SK-N-SH treated with all-trans-retinoic acid at 6 μM for 48 hours (cell line): ENCODE measurements at regions not wholly inside any gene's neighbourhood (a gene's known extent, or its start where the extent isn't known, plus 50 kb on each side); places are given as distances from the start of the nearest gene placed in this dataset.

ENCODE experiments used
- ATAC-seq: fragments of 200-7000 bp; cut with Tn5 transposase; 3 replicates; pipeline ENCODE4 v1.9.1; 2020; ENCODE audit warnings: mild to moderate bottlenecking, moderate library complexity
- ARNTL ChIP-seq: fragments of 450-650 bp; formaldehyde crosslinking; IDR thresholded peaks from 2 replicates; pipeline ENCODE4 v1.5.0; 2020; ENCODE audit warnings: low read depth, mild to moderate bottlenecking, moderate library complexity, borderline replicate concordance
- CREB5 ChIP-seq: fragments of 250-450 bp; sonication (Bioruptor Pico); IDR thresholded peaks from 2 replicates; pipeline ENCODE4 v1.5.1; 2020; ENCODE audit warnings: low read depth, mild to moderate bottlenecking, moderate library complexity
- CSDC2 ChIP-seq: fragments of 250-450 bp; sonication (Bioruptor Pico); IDR thresholded peaks from 2 replicates; pipeline ENCODE4 v1.5.0; 2020; ENCODE audit warnings: mild to moderate bottlenecking, moderate library complexity
- CSRNP3 ChIP-seq: fragments of 250-450 bp; sonication (Bioruptor Pico); IDR thresholded peaks from 2 replicates; pipeline ENCODE4 v1.5.1; 2021; ENCODE audit warnings: mild to moderate bottlenecking, moderate library complexity
- ESRRG ChIP-seq: fragments of 250-450 bp; sonication (Bioruptor Pico); IDR thresholded peaks from 2 replicates; pipeline ENCODE4 v1.6.1; 2021; ENCODE audit warnings: mild to moderate bottlenecking
- GLIS3 ChIP-seq: fragments of 250-450 bp; sonication (Bioruptor Pico); IDR thresholded peaks from 2 replicates; pipeline ENCODE4 v1.5.0; 2020; ENCODE audit warnings: mild to moderate bottlenecking, moderate library complexity
- ISL1 ChIP-seq: fragments of 250-450 bp; sonication (Bioruptor Pico); IDR thresholded peaks from 2 replicates; pipeline ENCODE4 v2.1.2; 2022; ENCODE audit warnings: mild to moderate bottlenecking, moderate library complexity
- OSR1 ChIP-seq: fragments of 250-450 bp; sonication (Bioruptor Pico); IDR thresholded peaks from 2 replicates; pipeline ENCODE4 v1.8.0; 2022; ENCODE audit warnings: moderate library complexity, mild to moderate bottlenecking, inconsistent platforms
- PATZ1 ChIP-seq: fragments of 250-450 bp; sonication (Bioruptor Pico); IDR thresholded peaks from 2 replicates; pipeline ENCODE4 v1.8.0; 2020; ENCODE audit warnings: mild to moderate bottlenecking, moderate library complexity, borderline replicate concordance
- POU6F1 ChIP-seq: fragments of 250-450 bp; sonication (Bioruptor Pico); IDR thresholded peaks from 2 replicates; pipeline ENCODE4 v1.8.0; 2021; ENCODE audit warnings: low read depth, mild to moderate bottlenecking, moderate library complexity, borderline replicate concordance
- PPARA ChIP-seq: fragments of 250-450 bp; sonication (Bioruptor Pico); IDR thresholded peaks from 2 replicates; pipeline ENCODE4 v1.5.0; 2020; ENCODE audit warnings: mild to moderate bottlenecking, borderline replicate concordance
- RARB ChIP-seq: fragments of 250-450 bp; sonication (Bioruptor Pico); IDR thresholded peaks from 2 replicates; pipeline ENCODE4 v1.8.0; 2021; ENCODE audit warnings: mild to moderate bottlenecking, moderate library complexity
- SNAI2 ChIP-seq: fragments of 250-450 bp; sonication (Bioruptor Pico); IDR thresholded peaks from 2 replicates; pipeline ENCODE4 v1.5.0; 2020; ENCODE audit warnings: mild to moderate bottlenecking, moderate library complexity
- TCF4 ChIP-seq: fragments of 250-450 bp; sonication (Bioruptor Pico); IDR thresholded peaks from 2 replicates; pipeline ENCODE4 v1.8.0; 2021; ENCODE audit warnings: mild to moderate bottlenecking, moderate library complexity, borderline replicate concordance
- TOX ChIP-seq: fragments of 250-450 bp; sonication (Bioruptor Pico); IDR thresholded peaks from 2 replicates; pipeline ENCODE4 v1.8.0; 2021; ENCODE audit warnings: mild to moderate bottlenecking, moderate library complexity, borderline replicate concordance
- TSHZ2 ChIP-seq: fragments of 250-450 bp; sonication (Bioruptor Pico); IDR thresholded peaks from 2 replicates; pipeline ENCODE4 v1.5.0; 2020; ENCODE audit warnings: mild to moderate bottlenecking, moderate library complexity
- ZC3H10 ChIP-seq: fragments of 250-450 bp; sonication (Bioruptor Pico); IDR thresholded peaks from 2 replicates; pipeline ENCODE4 v1.5.1; 2021; ENCODE audit warnings: mild to moderate bottlenecking, moderate library complexity
- ZFP3 ChIP-seq: fragments of 250-450 bp; sonication (Bioruptor Pico); IDR thresholded peaks from 2 replicates; pipeline ENCODE4 v1.5.0; 2020; ENCODE audit warnings: mild to moderate bottlenecking, moderate library complexity
- ZFP30 ChIP-seq: fragments of 450-650 bp; formaldehyde crosslinking; IDR thresholded peaks from 2 replicates; pipeline ENCODE4 v1.5.0; 2022; ENCODE audit warnings: mild to moderate bottlenecking, moderate library complexity
- ZNF565 ChIP-seq: fragments of 450-650 bp; formaldehyde crosslinking; conservative IDR thresholded peaks from 2 replicates; pipeline ENCODE4 v1.5.0; 2020; ENCODE audit warnings: low read depth, mild to moderate bottlenecking, moderate library complexity
- ZNF70 ChIP-seq: fragments of 450-650 bp; formaldehyde crosslinking; IDR thresholded peaks from 2 replicates; pipeline ENCODE4 v1.5.0; 2020; ENCODE audit warnings: mild to moderate bottlenecking, moderate library complexity
- ZNF8 ChIP-seq: fragments of 450-650 bp; formaldehyde crosslinking; IDR thresholded peaks from 2 replicates; pipeline ENCODE4 v1.5.0; 2020; ENCODE audit warnings: mild to moderate bottlenecking, moderate library complexity

- TF ChIP-seq ESRRG (CRISPR knock-in tag) (no peak; the same call in 1 of the 2 replicates), SNAI2 (CRISPR knock-in tag) (no peak), ISL1 (CRISPR knock-in tag) (peak; percentile 82), ZC3H10 (CRISPR knock-in tag) (peak; percentile 91), CSDC2 (CRISPR knock-in tag) (no peak), RARB (CRISPR knock-in tag) (0 out of 2 replicates have a peak, but pooled peaks have one; percentile 9), PATZ1 (CRISPR knock-in tag) (peak; percentile 86; the same call in 1 of the 2 replicates), TOX (CRISPR knock-in tag) (peak; percentile 78; the same call in 1 of the 2 replicates), ZFP3 (CRISPR knock-in tag) (no peak), TCF4 (CRISPR knock-in tag) (no peak), CREB5 (CRISPR knock-in tag) (0 out of 2 replicates have a peak, but pooled peaks have one; percentile 31), ZNF565 (CRISPR knock-in tag) (no peak)
- TF ChIP-seq, all 23 proteins: peak for 6
- peak; percentile 88 for ATAC-seq
Measured at GRCh38 chr17:71180801-71181385, 939.9 kb upstream of the SOX9 start.

GRCh38 chr17:71183066-71183660 lies 937.7 kb upstream of the SOX9 start:
- no peak for ATAC-seq
- TF ChIP-seq TOX (CRISPR knock-in tag) (no peak), ESRRG (CRISPR knock-in tag) (no peak), TCF4 (CRISPR knock-in tag) (no peak), ZC3H10 (CRISPR knock-in tag) (no peak), ZFP30 (CRISPR knock-in tag) (no peak), CREB5 (CRISPR knock-in tag) (no peak)

- no peak for ATAC-seq
- TF ChIP-seq RARB (CRISPR knock-in tag) (no peak), PPARA (CRISPR knock-in tag) (no peak), OSR1 (CRISPR knock-in tag) (no peak), ZFP3 (CRISPR knock-in tag) (no peak), ISL1 (CRISPR knock-in tag) (no peak), CSRNP3 (CRISPR knock-in tag) (no peak), POU6F1 (CRISPR knock-in tag) (no peak), TOX (CRISPR knock-in tag) (no peak), TCF4 (CRISPR knock-in tag) (no peak), ZFP30 (CRISPR knock-in tag) (no peak), TSHZ2 (no peak), ZNF8 (CRISPR knock-in tag) (no peak), ESRRG (CRISPR knock-in tag) (no peak), ZNF70 (no peak), GLIS3 (CRISPR knock-in tag) (no peak), ARNTL (CRISPR knock-in tag) (no peak), CREB5 (CRISPR knock-in tag) (no peak)
Measured at GRCh38 chr17:71184716-71185115, 936.1 kb upstream of the SOX9 start.
